ENCODE measurements at regions not wholly inside any gene's neighbourhood (a gene's known extent, or its start where the extent isn't known, plus 50 kb on each side); places are given as distances from the start of the nearest gene placed in this dataset.
"Not testable (repeated sequence)": the region's sequence is repeated elsewhere in the genome, so short reads cannot be mapped to it uniquely, and the experiment has no call there.

DNA sequence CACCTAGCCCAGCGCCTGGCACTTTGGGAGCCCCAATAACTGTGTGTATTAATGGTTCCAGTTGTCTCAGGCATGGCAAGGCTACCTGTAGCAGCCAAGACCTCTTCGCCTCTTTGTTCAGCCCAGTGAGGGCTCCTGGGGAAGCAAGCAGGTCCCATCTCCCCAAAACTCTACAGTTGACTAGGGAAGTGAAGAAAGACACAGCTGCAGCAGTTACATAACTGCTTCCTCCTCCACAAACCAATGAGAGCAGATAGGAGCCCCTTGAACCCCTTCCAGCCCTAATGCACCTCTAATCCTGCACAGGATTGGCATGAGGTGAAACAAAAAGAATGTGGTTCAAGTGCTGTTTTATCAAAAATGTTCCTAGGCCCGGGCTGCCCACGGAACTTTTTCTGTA is 100.5 kb downstream of the SYF2 start:
- DNase-seq, result no peak

DNA sequence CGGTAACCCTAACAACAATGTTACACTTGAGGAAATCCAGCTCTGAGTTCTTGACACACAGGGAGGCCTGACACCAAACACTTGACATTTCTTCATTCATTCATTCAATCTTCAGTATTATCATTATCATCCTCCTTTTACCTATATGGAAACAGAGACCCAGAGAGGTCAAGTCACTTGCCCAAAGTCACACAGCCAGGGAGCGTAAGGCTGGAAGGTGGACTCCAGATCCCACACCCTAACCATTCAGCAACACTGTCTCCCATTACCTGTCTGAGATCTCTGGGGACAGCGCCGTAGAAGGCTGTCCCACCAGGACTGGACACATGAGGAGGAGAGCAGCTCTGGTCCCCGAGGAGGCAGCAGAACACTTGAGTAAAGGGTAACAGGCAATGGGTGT is 101.4 kb downstream of the SYF2 start:
- DNase-seq, result no peak

GRCh38 chr1:25129380-25129779 is 102.9 kb downstream of the SYF2 start:
- DNase-seq, result no peak

- DNase-seq, result no peak
Measured at GRCh38 chr1:25128121-25128621, 104.1 kb downstream of the SYF2 start.

DNA sequence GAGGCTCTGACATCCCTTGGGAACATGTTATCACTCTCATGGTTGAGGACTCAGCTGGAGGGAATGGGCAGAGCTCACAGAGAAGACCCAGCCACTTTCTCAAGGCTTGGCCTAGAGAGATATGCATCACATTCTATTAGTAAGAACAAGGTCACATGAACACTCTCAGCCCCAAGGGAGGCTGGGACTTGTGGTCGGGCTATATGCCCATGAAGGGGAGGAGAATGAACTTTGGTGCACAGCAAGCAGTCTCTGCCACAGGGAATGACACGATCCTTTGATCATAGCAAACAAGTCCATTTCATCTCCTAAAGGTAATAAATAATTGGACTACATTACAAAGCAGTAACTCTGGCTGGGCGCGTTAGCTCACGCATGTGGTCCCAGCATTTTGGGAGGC is 105.7 kb downstream of the SYF2 start:
- DNase-seq, result no peak

GRCh38 chr1:25123551-25123950 is 108.8 kb downstream of the SYF2 start:
- DNase-seq, result no peak

DNA sequence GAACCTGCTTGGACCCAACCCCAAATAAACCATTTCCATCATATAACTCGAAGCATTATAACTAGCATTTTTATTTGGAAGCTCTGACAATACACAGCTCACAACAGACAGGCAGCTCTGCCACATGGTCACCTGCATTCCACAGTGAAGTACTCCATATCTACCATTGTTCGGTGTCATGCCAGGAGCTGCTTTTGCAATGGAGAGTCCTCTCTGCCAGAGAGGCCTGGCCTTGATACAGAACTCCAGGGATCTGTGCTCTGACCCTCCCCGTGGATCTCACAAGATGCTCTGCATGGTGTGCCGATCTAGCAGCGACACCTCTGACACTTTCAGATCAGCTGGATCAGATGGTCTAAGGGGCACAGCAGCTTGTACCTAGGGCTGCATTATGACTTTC is 109.6 kb downstream of the SYF2 start:
- no peak for DNase-seq

DNA sequence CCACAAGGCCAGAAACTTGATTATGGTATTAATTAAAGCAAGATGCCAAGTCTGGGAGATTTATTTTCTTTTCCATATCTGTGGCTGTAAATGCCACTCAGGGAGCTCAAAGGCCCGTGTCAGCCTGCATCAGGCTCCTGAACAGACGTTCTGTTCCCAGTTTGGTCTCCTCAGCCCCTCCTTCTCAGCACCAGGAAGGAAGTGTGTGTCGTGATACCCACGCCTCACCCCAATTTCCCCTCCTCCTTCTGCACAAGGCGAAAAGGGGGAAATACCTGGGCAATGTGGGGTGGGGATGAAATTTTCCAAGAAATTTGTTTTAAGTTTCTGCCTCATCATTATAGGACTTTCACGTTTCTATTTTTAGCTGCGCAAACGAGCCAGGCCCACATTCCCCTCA is 112.0 kb downstream of the SYF2 start:
- no peak for DNase-seq

DNA sequence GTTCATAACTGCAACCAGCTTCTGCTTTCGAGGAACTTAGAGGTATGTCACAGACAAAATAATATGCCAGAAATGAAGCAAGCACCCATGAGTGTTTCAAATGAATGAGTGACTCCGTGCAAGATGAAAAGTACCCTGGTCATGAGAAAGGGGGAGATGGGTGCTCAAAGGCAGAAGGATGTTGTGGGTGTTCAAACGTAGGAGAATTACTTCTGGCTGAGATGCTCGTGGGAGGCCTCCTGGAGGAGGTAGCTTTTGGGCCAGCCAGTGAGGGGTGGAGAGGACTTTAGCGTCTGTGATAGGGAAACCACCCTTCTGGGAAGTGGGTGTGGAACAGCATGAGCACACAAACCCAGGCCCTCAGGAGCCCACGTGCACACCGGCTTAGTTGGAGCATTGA is 113.8 kb downstream of the SYF2 start:
- DNase-seq, result no peak

DNA sequence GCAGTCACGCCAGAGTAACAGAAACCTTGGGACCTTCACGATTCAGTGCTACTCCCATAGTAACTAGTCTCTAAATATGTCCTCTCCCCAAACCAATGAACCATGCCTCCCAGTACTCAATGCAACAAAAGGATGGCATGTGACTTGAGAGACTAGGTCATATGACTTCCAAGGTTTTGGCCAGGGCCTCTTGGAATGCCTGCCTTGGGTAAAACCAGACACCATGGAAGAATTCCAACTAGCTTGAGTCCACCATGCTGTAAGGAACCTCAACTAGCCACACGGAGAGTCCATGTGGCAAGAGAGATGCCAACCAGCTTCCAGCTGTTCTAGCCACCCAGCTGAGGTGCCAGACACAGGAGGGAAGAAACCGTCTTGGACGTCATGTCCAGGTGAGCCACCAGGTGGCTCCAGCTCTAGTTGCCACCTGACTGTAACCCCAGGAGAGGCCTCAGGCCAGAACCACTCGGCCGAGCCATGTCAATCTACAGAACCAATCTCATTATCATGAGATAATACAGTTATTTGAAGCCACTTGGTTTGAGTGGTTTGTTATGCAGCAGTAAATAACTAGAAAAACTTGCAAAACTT is 115.0 kb downstream of the SYF2 start:
- DNase-seq, result no peak

DNA sequence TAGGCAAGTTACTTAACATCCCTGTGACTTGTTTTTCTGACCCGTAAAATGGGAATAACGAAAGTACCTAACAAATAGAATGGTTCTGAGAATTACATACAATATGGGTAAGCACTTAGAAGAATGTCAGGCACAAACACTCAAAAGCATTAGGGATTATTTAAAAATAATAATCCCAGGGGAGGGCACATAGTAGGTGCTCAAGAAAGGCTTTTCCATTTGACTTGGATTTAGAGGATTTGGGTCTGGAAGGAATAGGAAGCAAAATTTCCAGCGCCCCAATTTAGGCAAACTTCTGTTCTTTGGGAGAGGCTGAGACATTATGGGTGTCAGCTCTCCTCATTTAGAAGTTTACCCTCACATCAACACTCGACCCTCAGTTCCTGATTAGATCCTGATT is 115.5 kb downstream of the SYF2 start:
- DNase-seq, result no peak

- not testable (repeated sequence) for DNase-seq
Measured at GRCh38 chr1:25116117-25116516, 116.2 kb downstream of the SYF2 start.

DNA sequence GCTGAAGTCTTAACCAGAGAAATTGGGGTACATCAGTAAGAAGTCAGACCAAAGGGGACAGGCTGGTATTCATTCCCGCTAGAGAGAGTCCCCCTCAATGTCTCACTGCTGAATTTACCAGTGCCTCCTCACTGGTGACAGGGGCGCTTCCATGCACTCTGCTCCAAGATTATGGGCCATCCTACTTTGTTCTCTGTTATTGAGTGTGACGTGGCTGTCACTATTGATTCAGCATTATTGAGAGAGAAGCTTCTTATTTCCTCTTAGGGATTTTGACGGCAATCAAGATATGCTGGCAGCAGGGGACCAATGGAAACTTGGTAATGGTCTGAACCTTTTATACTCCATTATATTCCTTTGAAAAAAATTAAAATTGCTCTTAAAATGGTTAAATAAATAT is 118.6 kb downstream of the SYF2 start:
- DNase-seq, result no peak

GRCh38 chr1:25113086-25113485 is 119.2 kb downstream of the SYF2 start:
- no peak for DNase-seq

DNA sequence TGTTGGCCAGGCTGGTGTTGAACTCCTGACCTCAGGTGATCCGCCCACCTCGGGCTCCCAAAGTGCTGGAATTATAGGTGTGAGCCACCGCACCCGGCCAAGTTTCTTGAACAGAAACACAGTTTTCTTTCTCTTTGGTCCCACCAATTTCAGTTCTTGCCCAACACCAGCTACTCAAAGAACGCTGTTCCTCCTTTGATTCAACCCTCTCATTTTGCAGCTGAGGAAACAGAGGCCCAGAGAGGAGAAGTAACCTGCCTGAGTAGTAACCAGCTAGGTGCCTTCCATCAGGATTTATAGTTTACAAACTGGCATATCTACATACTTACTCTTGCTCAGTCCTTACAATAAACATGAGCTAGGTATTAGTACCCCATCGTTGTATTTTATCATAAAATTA is 119.9 kb downstream of the SYF2 start:
- no peak for DNase-seq

GRCh38 chr1:25111706-25112105 is 120.6 kb downstream of the SYF2 start:
- DNase-seq, result no peak

DNA sequence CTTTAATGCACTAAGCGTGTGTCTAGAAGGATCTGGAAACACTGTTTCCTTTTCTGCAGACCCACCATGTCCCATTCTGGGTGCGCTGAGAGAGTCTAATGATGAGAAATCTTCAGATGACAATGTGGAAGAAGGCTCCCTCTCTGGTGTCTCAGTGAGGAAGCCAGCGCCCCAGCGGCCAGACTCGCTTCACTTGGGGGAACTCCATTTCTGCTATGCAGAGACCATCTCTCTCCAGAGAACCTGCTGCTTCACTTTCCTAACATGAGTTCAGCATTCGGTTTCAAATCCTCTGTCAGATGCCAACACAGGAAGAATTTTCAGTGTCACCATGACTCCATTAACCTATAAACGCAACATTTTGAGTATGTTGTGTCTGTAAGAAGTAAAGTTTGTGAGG is 121.8 kb downstream of the SYF2 start:
- no peak for DNase-seq

DNA sequence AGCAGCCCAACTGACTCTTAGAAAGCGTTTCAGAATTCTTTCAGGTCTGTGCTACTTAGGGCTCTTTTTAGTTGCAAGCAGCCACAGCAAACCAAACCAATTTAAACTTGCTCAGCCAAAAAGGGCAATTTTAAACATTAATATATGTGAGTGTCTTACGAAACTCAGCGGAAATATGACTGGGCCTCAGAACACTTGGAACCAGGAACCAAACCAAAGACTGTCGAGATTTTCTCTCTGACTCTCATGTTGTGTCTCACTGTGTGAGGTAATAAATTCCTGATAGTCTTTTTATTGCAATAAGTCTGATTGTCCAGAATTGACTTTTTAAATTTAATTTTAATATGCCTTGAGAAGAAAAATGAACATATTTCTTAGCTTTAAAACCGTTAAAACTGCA is 122.3 kb downstream of the SYF2 start:
- DNase-seq, result no peak

- DNase-seq, result no peak
Measured at GRCh38 chr1:25109531-25109951, 122.8 kb downstream of the SYF2 start.

DNA sequence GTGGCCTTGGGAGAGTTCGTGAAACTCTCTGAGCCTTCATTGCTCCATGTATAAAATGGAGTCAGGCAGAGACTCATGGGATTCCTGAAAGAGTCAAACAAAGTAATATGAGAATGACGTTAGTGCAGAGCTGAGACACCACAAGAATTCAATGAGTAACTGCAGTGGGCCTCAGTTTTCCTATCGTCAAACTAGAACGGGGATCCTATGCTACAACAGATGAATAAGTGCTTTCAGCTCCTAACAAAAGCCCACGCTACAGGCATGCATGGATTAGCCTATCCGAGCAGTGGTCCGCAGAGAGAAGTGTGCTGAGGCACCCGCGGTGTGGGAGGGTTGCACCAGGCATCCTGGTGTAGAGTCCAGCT is 124.7 kb downstream of the SYF2 start:
- no peak for DNase-seq

DNA sequence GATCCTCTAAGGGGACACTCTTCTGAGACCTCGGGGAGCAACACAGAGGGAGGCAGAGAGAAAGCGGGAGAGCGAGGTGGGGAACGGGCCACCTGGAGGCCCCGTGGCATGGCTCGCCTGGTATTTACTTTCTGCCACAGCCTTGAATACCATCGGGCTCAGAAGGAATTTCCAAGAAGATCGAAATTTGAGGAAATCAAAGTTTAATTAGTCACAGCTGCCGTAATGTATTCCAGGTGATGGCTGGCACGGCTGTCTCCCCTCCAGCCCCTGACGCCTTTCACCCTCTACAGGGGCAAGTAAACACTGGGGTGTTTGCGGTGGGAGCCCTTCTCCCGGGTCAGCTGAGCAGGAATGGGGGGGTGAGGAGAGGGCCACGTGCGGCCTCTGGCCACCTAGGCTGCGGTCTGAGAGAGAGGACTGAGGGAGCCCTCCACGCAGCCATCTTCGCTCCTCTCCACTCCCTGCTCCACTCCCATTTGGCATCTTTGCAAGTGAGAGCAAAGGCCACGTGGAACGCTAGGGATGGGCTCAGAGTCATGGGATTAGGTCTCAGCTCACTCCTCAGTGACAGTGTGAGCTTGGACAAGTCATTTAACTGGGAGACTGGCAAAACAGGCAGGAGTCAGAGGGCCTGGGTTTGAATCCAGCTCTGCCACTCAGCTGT is 125.2 kb downstream of the SYF2 start:
- no peak for DNase-seq

GRCh38 chr1:25106352-25106751 is 126.0 kb downstream of the SYF2 start:
- no peak for DNase-seq

GRCh38 chr1:25105836-25106235 is 126.5 kb downstream of the SYF2 start:
- no peak for DNase-seq

DNA sequence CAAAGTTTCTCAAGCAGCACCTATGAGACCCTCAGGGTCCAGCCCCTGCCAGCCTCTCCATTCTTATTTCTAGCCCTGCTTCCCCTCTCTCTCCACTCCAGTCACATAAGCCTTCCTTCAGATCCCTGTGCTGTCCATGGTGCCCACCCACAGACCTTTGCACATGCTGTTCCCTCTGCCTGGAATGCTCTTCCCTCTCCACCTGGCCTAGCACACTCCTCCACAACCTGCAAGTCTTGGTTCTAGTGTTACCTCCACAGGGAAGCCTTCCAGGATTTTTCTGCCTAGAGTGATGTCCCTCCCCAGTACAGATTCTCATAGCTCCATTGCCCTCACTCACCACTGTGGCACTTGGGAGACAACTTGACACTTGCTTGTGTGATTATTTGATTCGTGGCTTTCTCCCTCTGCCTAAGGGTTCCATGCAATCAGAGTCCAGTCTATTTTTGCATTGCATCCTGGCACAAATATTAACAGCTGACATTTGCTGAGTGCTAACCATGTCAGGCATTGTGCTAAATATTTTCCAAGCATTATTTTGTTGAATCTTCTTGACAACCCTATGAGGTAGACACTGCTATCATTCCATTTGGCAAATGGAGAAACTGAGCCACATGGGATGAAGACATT is 127.3 kb downstream of the SYF2 start:
- no peak for DNase-seq

Data from right forelimb (tissue), 1 donor.